Activated naive CD4-positive, alpha-beta T cell treated with anti-CD3 and anti-CD28 coated beads, Interleukin-2, amount 10 ng/mL, durations not matched to agents 7 days and 5 days (primary cell): ENCODE measurements at regions not wholly inside any gene's neighbourhood (a gene's known extent, or its start where the extent isn't known, plus 50 kb on each side); places are given as distances from the start of the nearest gene placed in this dataset.

Source experiments
- CTCF ChIA-PET: fragments of 350-600 bp; sonication (Branson Sonifier 250); formaldehyde crosslinking; loops from one replicate; lab custom pipeline; 2021; ENCODE audit warnings: antibody characterized with exemption; lab: Charles Lee
- DNase-seq: peaks from one replicate; pipeline ENCODE4 v3.0.0-alpha.2; 2020
- H3K27ac Mint-ChIP-seq: one replicate; pipeline ENCODE4 v1.8.0; 2021; ENCODE audit warnings: mild to moderate bottlenecking, moderate library complexity, mixed read lengths
- H3K27me3 Mint-ChIP-seq: one replicate; pipeline ENCODE4 v1.8.0; 2021; ENCODE audit warnings: mild to moderate bottlenecking, mixed read lengths
- H3K36me3 Mint-ChIP-seq: one replicate; pipeline ENCODE4 v1.8.0; 2021; ENCODE audit warnings: mixed read lengths
- H3K4me1 Mint-ChIP-seq: one replicate; pipeline ENCODE4 v1.8.0; 2021; ENCODE audit warnings: mixed read lengths
- H3K4me3 Mint-ChIP-seq: one replicate; pipeline ENCODE4 v1.8.0; 2021; ENCODE audit warnings: mild to moderate bottlenecking, moderate library complexity, mixed read lengths
- H3K9me3 Mint-ChIP-seq: one replicate; pipeline ENCODE4 v1.8.0; 2021; ENCODE audit warnings: mixed read lengths

- H3K4me1 Mint-ChIP-seq: no peaks in the 10 kb centered on the region
- CTCF ChIA-PET: no interaction called here
- no peak for DNase-seq
- no peak overlapping the region for H3K4me3 Mint-ChIP-seq
- no peaks in the 10 kb centered on the region for H3K9me3 Mint-ChIP-seq
- no peak overlapping the region for H3K27ac Mint-ChIP-seq
- no peaks in the 10 kb centered on the region for H3K36me3 Mint-ChIP-seq
- H3K27me3 Mint-ChIP-seq: no peaks in the 10 kb centered on the region
Measured at GRCh38 chrX:7205037-7205577, 57.2 kb upstream of the PUDP start.

GRCh38 chrX:7204619-7205018 is 56.7 kb upstream of the PUDP start:
- Mint-ChIP-seq H3K27ac (no peak overlapping the region), H3K9me3 (no peaks in the 10 kb centered on the region), H3K36me3 (no peaks in the 10 kb centered on the region), H3K27me3 (no peaks in the 10 kb centered on the region), H3K4me3 (no peak overlapping the region), H3K4me1 (no peaks in the 10 kb centered on the region)
- CTCF ChIA-PET: no interaction called here
- no peak for DNase-seq

DNA sequence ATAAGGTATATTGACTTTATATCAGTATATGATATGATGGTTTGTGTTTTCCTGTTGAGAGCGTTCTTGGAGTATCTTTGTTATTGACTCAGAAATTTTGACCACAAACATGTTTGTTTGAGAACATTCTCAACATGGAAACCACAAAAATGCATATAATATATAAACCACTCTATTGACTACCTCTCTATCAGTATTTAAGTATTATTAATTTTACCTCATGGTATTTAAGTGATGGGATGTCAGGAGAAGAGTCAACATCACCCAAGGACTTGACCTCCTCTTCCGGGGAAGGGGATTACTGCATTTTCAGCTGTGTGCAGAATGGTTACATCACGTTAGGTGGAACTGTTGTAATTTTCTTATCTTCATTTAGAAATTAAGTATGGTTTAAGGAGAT is 54.3 kb upstream of the PUDP start:
- CTCF ChIA-PET: no interaction called here
- Mint-ChIP-seq H3K27ac (no peak overlapping the region), H3K4me3 (no peak overlapping the region), H3K4me1 (no peaks in the 10 kb centered on the region), H3K27me3 (no peaks in the 10 kb centered on the region), H3K9me3 (no peaks in the 10 kb centered on the region), H3K36me3 (no peaks in the 10 kb centered on the region)
- DNase-seq: no peak

GRCh38 chrX:7201496-7201895 is 53.5 kb upstream of the PUDP start:
- CTCF ChIA-PET: no interaction called here
- H3K4me3 Mint-ChIP-seq: no peak overlapping the region
- no peaks in the 10 kb centered on the region for H3K4me1 Mint-ChIP-seq
- no peaks in the 10 kb centered on the region for H3K27me3 Mint-ChIP-seq
- no peaks in the 10 kb centered on the region for H3K9me3 Mint-ChIP-seq
- no peak for DNase-seq
- no peaks in the 10 kb centered on the region for H3K36me3 Mint-ChIP-seq
- H3K27ac Mint-ChIP-seq: no peak overlapping the region

DNA sequence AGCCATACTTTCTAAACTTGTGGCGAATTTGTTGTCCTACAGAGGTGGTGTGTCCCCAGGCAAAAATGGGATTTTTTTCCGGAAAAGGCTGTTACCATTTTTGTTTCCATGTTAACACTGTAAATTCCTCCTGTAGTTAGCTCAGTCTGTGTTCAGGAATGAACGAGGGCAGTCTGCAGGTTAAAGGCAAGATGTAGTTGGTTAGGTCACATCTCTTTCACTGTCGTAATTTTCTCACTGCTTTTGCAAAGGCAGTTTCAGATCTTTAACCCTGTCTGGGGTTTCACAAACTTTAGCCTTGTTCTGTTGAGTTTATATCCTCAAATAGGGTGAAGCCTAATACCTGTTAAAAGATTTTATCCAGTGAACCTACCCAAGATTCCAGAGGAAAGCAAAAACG is 50.5 kb upstream of the PUDP start:
- no peak overlapping the region for H3K4me3 Mint-ChIP-seq
- no peak for DNase-seq
- no peaks in the 10 kb centered on the region for H3K9me3 Mint-ChIP-seq
- no peaks in the 10 kb centered on the region for H3K4me1 Mint-ChIP-seq
- CTCF ChIA-PET: no interaction called here
- H3K36me3 Mint-ChIP-seq: no peaks in the 10 kb centered on the region
- H3K27ac Mint-ChIP-seq: no peak overlapping the region
- H3K27me3 Mint-ChIP-seq: no peaks in the 10 kb centered on the region
